ENCODE measurements at regions not wholly inside any gene's neighbourhood (a gene's known extent, or its start where the extent isn't known, plus 50 kb on each side); places are given as distances from the start of the nearest gene placed in this dataset.

DNA sequence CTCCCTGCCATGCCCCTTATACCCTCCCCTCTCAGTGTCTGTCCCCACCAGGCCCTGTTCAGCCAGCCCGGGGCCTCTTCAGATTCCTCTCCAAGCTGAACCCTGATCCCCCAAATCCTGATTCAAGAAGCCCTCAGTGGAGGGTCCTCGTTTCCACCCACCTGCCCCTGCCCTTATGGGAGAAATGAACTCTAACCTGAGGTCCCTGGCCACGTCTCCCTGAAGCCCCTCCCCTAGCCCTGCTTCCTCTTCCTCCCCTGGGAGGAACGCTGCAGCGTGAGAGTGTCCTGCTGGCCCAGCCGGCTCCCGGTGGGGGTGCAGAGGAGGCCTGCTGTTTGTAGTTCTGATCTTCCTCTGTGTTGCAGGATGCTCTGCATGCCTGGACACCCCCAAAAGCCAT is 56.7 kb upstream of the GLI2 start:
- TF ChIP-seq, protein P1, sequence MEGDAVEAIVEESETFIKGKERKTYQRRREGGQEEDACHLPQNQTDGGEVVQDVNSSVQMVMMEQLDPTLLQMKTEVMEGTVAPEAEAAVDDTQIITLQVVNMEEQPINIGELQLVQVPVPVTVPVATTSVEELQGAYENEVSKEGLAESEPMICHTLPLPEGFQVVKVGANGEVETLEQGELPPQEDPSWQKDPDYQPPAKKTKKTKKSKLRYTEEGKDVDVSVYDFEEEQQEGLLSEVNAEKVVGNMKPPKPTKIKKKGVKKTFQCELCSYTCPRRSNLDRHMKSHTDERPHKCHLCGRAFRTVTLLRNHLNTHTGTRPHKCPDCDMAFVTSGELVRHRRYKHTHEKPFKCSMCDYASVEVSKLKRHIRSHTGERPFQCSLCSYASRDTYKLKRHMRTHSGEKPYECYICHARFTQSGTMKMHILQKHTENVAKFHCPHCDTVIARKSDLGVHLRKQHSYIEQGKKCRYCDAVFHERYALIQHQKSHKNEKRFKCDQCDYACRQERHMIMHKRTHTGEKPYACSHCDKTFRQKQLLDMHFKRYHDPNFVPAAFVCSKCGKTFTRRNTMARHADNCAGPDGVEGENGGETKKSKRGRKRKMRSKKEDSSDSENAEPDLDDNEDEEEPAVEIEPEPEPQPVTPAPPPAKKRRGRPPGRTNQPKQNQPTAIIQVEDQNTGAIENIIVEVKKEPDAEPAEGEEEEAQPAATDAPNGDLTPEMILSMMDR (conservative IDR thresholded peaks at IDR 0.05; ENCODE audit: low read depth, low read length): no peak
- TF ChIP-seq EZH2phosphoT487 (IDR thresholded peaks at IDR 0.05; ENCODE audit: borderline replicate concordance, low read length) (no peak), EZH2 (IDR thresholded peaks at IDR 0.05; ENCODE audit: low read length, unreplicated experiment) (no peak)

Data from PC-3 (cell line).